HEK293T (cell line): ENCODE measurements at regions not wholly inside any gene's neighbourhood (a gene's known extent, or its start where the extent isn't known, plus 50 kb on each side); places are given as distances from the start of the nearest gene placed in this dataset.
"Not testable (repeated sequence)": the region's sequence is repeated elsewhere in the genome, so short reads cannot be mapped to it uniquely, and the experiment has no call there.

ENCODE experiments used
- CTCF ChIA-PET: fragments of 350-600 bp; formaldehyde crosslinking; extraction: SDS; loops from one replicate; lab custom pipeline; 2021; ENCODE audit warnings: antibody characterized with exemption, inconsistent platforms; lab: Yijun Ruan, JAX
- POLR2A ChIA-PET: fragments of 350-600 bp; formaldehyde crosslinking; extraction: SDS; loops from one replicate; lab custom pipeline; 2020; ENCODE audit warnings: antibody characterized with exemption, inconsistent platforms; lab: Yijun Ruan, JAX
- DNase-seq: peaks from one replicate; pipeline ENCODE4 v3.0.0; 2012; ENCODE audit warnings: mixed read lengths; ENCODE audit errors: extremely low spot score
- ARNT ChIP-seq: fragments of 450-650 bp; IDR thresholded peaks from 2 replicates; pipeline ENCODE4 v1.6.1; 2017; ENCODE audit warnings: mild to moderate bottlenecking
- BHLHE40 ChIP-seq: fragments of 450-650 bp; IDR thresholded peaks from 2 replicates; pipeline ENCODE4 v1.6.1; 2016; ENCODE audit warnings: mild to moderate bottlenecking, moderate library complexity, borderline replicate concordance
- CTBP1 ChIP-seq: fragments of 450-650 bp; IDR thresholded peaks from 2 replicates; pipeline ENCODE4 v1.6.1; 2016; ENCODE audit warnings: borderline replicate concordance
- ELF4 ChIP-seq: fragments of 450-650 bp; IDR thresholded peaks from 2 replicates; pipeline ENCODE4 v1.6.1; 2017; ENCODE audit warnings: antibody characterized with exemption
- FOXA1 ChIP-seq: fragments of 450-650 bp; IDR thresholded peaks from 2 replicates; pipeline ENCODE4 v1.6.1; 2016; ENCODE audit warnings: mild to moderate bottlenecking
- FOXK2 ChIP-seq: fragments of 450-650 bp; IDR thresholded peaks from 2 replicates; pipeline ENCODE4 v1.6.1; 2016; ENCODE audit warnings: mild to moderate bottlenecking
- FOXM1 ChIP-seq: fragments of 450-650 bp; IDR thresholded peaks from 2 replicates; pipeline ENCODE4 v1.6.1; 2017; ENCODE audit warnings: mild to moderate bottlenecking, borderline replicate concordance
- HDGF ChIP-seq: fragments of 450-650 bp; IDR thresholded peaks from 2 replicates; pipeline ENCODE4 v1.6.1; 2017; ENCODE audit warnings: antibody characterized with exemption, borderline replicate concordance
- L3MBTL2 ChIP-seq: fragments of 450-650 bp; conservative IDR thresholded peaks from 2 replicates; pipeline ENCODE4 v1.6.1; 2016; ENCODE audit warnings: mild to moderate bottlenecking
- LEF1 ChIP-seq: fragments of 450-650 bp; IDR thresholded peaks from 2 replicates; pipeline ENCODE4 v1.6.1; 2017; ENCODE audit warnings: mild to moderate bottlenecking, borderline replicate concordance
- NFRKB ChIP-seq: fragments of 450-650 bp; IDR thresholded peaks from 2 replicates; pipeline ENCODE4 v1.6.1; 2016; ENCODE audit warnings: mild to moderate bottlenecking, moderate library complexity
- PKNOX1 ChIP-seq: fragments of 450-650 bp; IDR thresholded peaks from 2 replicates; pipeline ENCODE4 v1.6.1; 2016
- SP1 ChIP-seq: fragments of 450-650 bp; IDR thresholded peaks from 2 replicates; pipeline ENCODE4 v1.6.1; 2017
- SUZ12 ChIP-seq: fragments of 450-650 bp; IDR thresholded peaks from 2 replicates; pipeline ENCODE4 v1.6.1; 2016; ENCODE audit warnings: mild to moderate bottlenecking
- TARDBP ChIP-seq: fragments of 450-650 bp; IDR thresholded peaks from 2 replicates; pipeline ENCODE4 v1.6.1; 2016
- ZNF384 ChIP-seq: fragments of 450-650 bp; IDR thresholded peaks from 2 replicates; pipeline ENCODE4 v1.6.1; 2016

- TF ChIP-seq LEF1, result no peak
- no peak for TF ChIP-seq BHLHE40
- ChIA-PET POLR2A (no interaction called here), CTCF (no interaction called here)
- DNase-seq, result no peak
Measured at GRCh38 chr6:10140136-10140535, 274.7 kb downstream of the TFAP2A start.

GRCh38 chr6:10138917-10139316 lies 276.0 kb downstream of the TFAP2A start:
- TF ChIP-seq SP1 (no peak), FOXK2 (no peak), FOXM1 (no peak), SUZ12 (no peak), FOXA1 (no peak), HDGF (no peak), BHLHE40 (no peak), PKNOX1 (no peak), ZNF384 (no peak)
- ChIA-PET POLR2A (no interaction called here), CTCF (no interaction called here)
- no peak for DNase-seq

GRCh38 chr6:10136636-10137035 lies 278.2 kb downstream of the TFAP2A start:
- POLR2A ChIA-PET, result no interaction called here
- no peak for DNase-seq
- CTCF ChIA-PET, result no interaction called here
- no peak for TF ChIP-seq BHLHE40
- TF ChIP-seq HDGF, result no peak
- TF ChIP-seq FOXA1, result no peak
- no peak for TF ChIP-seq FOXM1
- TF ChIP-seq ELF4, result no peak
- no peak for TF ChIP-seq SP1

GRCh38 chr6:10134185-10134584 lies 280.7 kb downstream of the TFAP2A start:
- POLR2A ChIA-PET, result not testable (repeated sequence)

GRCh38 chr6:10128721-10129120 lies 286.2 kb downstream of the TFAP2A start:
- no peak for DNase-seq
- CTCF ChIA-PET, result no interaction called here
- no peak for TF ChIP-seq L3MBTL2
- no peak for TF ChIP-seq CTBP1
- TF ChIP-seq TARDBP, result no peak
- TF ChIP-seq HDGF, result no peak
- no peak for TF ChIP-seq SP1
- TF ChIP-seq SUZ12, result no peak
- TF ChIP-seq ARNT, result no peak
- TF ChIP-seq ZNF384, result no peak
- TF ChIP-seq FOXA1, result no peak
- no peak for TF ChIP-seq NFRKB
- TF ChIP-seq FOXM1, result no peak
- TF ChIP-seq BHLHE40, result no peak
- no peak for TF ChIP-seq ELF4
- no peak for TF ChIP-seq FOXK2
- TF ChIP-seq PKNOX1, result no peak
- TF ChIP-seq LEF1, result no peak
- POLR2A ChIA-PET, result no interaction called here

More at GRCh38 chr6:10134185-10134584, 280.7 kb downstream of the TFAP2A start:
- CTCF ChIA-PET, DNase-seq: not testable (repeated sequence)

GRCh38 chr6:10122164-10122563 lies 292.7 kb downstream of the TFAP2A start:
- DNase-seq, result no peak
- ChIA-PET CTCF (no interaction called here), POLR2A (no interaction called here)
- TF ChIP-seq LEF1, result no peak
- TF ChIP-seq ZNF384, result no peak
- no peak for TF ChIP-seq HDGF
- TF ChIP-seq PKNOX1, result no peak
- no peak for TF ChIP-seq FOXK2
- no peak for TF ChIP-seq FOXA1
- TF ChIP-seq TARDBP, result no peak
- no peak for TF ChIP-seq SUZ12

GRCh38 chr6:10112871-10113549 lies 301.9 kb downstream of the TFAP2A start:
- CTCF ChIA-PET, result no interaction called here
- DNase-seq, result no peak

More at GRCh38 chr6:10112871-10113549, 301.9 kb downstream of the TFAP2A start:
- POLR2A ChIA-PET, result no interaction called here
- TF ChIP-seq NFRKB (no peak), ELF4 (no peak), TARDBP (no peak), FOXA1 (no peak), BHLHE40 (no peak), SP1 (no peak), LEF1 (no peak), PKNOX1 (no peak)
